Epithelial cell of proximal tubule (primary cell): ENCODE measurements at regions not wholly inside any gene's neighbourhood (a gene's known extent, or its start where the extent isn't known, plus 50 kb on each side); places are given as distances from the start of the nearest gene placed in this dataset.
"Not testable (repeated sequence)": the region's sequence is repeated elsewhere in the genome, so short reads cannot be mapped to it uniquely, and the experiment has no call there.

Experiments used
- DNase-seq: peaks from one replicate; pipeline ENCODE4 v3.0.0-alpha.2; 2011; ENCODE audit warnings: low read depth
- H3K4me3 ChIP-seq: 2 replicates; pipeline ENCODE4 v1.5.1; 2011; ENCODE audit warnings: low read depth, mild to moderate bottlenecking, low read length
- CTCF ChIP-seq: conservative IDR thresholded peaks from 2 replicates; pipeline ENCODE4 v1.5.1; 2012; ENCODE audit warnings: low read depth, mild to moderate bottlenecking, low read length

- no peak for TF ChIP-seq CTCF
- DNase-seq: no peak
Observed at GRCh38 chr5:154653418-154653763, 101.8 kb upstream of the LARP1 start.

GRCh38 chr5:154652746-154653417 is 102.3 kb upstream of the LARP1 start:
- TF ChIP-seq CTCF: no peak
- H3K4me3 ChIP-seq: no peak overlapping the region
- DNase-seq: no peak

More at GRCh38 chr5:154653418-154653763, 101.8 kb upstream of the LARP1 start:
- no peak overlapping the region for H3K4me3 ChIP-seq

- DNase-seq, H3K4me3 ChIP-seq: not testable (repeated sequence)
Observed at GRCh38 chr5:154651795-154652194, 103.4 kb upstream of the LARP1 start.

GRCh38 chr5:154648706-154649105 is 106.5 kb upstream of the LARP1 start:
- TF ChIP-seq CTCF: no peak

GRCh38 chr5:154648229-154648628 is 106.9 kb upstream of the LARP1 start:
- no peak for DNase-seq
- no peak for TF ChIP-seq CTCF
- no peak overlapping the region for H3K4me3 ChIP-seq

More at GRCh38 chr5:154648706-154649105, 106.5 kb upstream of the LARP1 start:
- H3K4me3 ChIP-seq: no peak overlapping the region
- no peak for DNase-seq

GRCh38 chr5:154647761-154648145 is 107.4 kb upstream of the LARP1 start:
- no peak for DNase-seq
- peak overlapping the region; percentile 48 for H3K4me3 ChIP-seq
- no peak for TF ChIP-seq CTCF

GRCh38 chr5:154647114-154647760 is 107.9 kb upstream of the LARP1 start:
- DNase-seq: peak; percentile 43
- H3K4me3 ChIP-seq: peak overlapping the region; percentile 48
- no peak for TF ChIP-seq CTCF
